ENCODE measurements at regions not wholly inside any gene's neighbourhood (a gene's known extent, or its start where the extent isn't known, plus 50 kb on each side); places are given as distances from the start of the nearest gene placed in this dataset.
"Not testable (repeated sequence)": the region's sequence is repeated elsewhere in the genome, so short reads cannot be mapped to it uniquely, and the experiment has no call there.

GRCh38 chr14:88929656-88930436 is 105.4 kb downstream of the TTC8 start:
- DNase-seq = no peak

- no peak for DNase-seq
Measured at GRCh38 chr14:88931321-88932110, 107.1 kb downstream of the TTC8 start.

- DNase-seq = no peak
Measured at GRCh38 chr14:88933191-88933590, 108.7 kb downstream of the TTC8 start.

- DNase-seq = no peak
Measured at GRCh38 chr14:88934351-88934806, 109.9 kb downstream of the TTC8 start.

- DNase-seq = no peak
Measured at GRCh38 chr14:88935083-88935482, 110.6 kb downstream of the TTC8 start.

- DNase-seq = no peak
Measured at GRCh38 chr14:88937706-88938105, 113.3 kb downstream of the TTC8 start.

GRCh38 chr14:88940671-88941070 is 116.2 kb downstream of the TTC8 start:
- no peak for DNase-seq

- no peak for DNase-seq
Measured at GRCh38 chr14:88941414-88941813, 117.0 kb downstream of the TTC8 start.

- DNase-seq = no peak
Measured at GRCh38 chr14:88947646-88948598, 123.5 kb downstream of the TTC8 start.

GRCh38 chr14:88950069-88950468 is 125.6 kb downstream of the TTC8 start:
- DNase-seq = no peak

- DNase-seq = no peak
Measured at GRCh38 chr14:88951370-88951769, 126.9 kb downstream of the TTC8 start.

- DNase-seq = no peak
Measured at GRCh38 chr14:88952901-88953300, 128.4 kb downstream of the TTC8 start.

GRCh38 chr14:88955455-88955854 is 131.0 kb downstream of the TTC8 start:
- no peak for DNase-seq

- no peak for DNase-seq
Measured at GRCh38 chr14:88960496-88960895, 136.0 kb downstream of the TTC8 start.

- no peak for DNase-seq
Measured at GRCh38 chr14:88961214-88961613, 136.8 kb downstream of the TTC8 start.

- DNase-seq = no peak
Measured at GRCh38 chr14:88962356-88962755, 137.9 kb downstream of the TTC8 start.

GRCh38 chr14:88967299-88967698 is 142.8 kb downstream of the TTC8 start:
- no peak for DNase-seq

- no peak for DNase-seq
Measured at GRCh38 chr14:88975043-88975830, 150.8 kb downstream of the TTC8 start.

GRCh38 chr14:88975926-88976325 is 151.5 kb downstream of the TTC8 start:
- no peak for DNase-seq

GRCh38 chr14:88980907-88981306 is 156.5 kb downstream of the TTC8 start:
- not testable (repeated sequence) for DNase-seq

GRCh38 chr14:88981948-88982347 is 157.5 kb downstream of the TTC8 start:
- no peak for DNase-seq

GRCh38 chr14:88983755-88984154 is 159.3 kb downstream of the TTC8 start:
- DNase-seq = no peak

Measured in activated T-cell treated with anti-CD3 and anti-CD28 coated beads, Interleukin-2, amount 50 U/mL, for 1 hour (primary cell).